Peyer's patch (tissue), 4 donors: ENCODE measurements at regions not wholly inside any gene's neighbourhood (a gene's known extent, or its start where the extent isn't known, plus 50 kb on each side); places are given as distances from the start of the nearest gene placed in this dataset.

Source experiments
- CTCF ChIP-seq, 6 experiments: fragments of 450-650 bp in 4 of 6; fragments of 200-600 bp in 2 of 6; sonication (generic) in 1 of 6; IDR thresholded peaks; one replicate each; pipeline ENCODE4 v1.5.1; 2017 to 2019; ENCODE audit warnings: antibody characterized with exemption in 6 of 6, mild to moderate bottlenecking in 3 of 6, moderate library complexity in 1 of 6
- POLR2A ChIP-seq, 2 donors: fragments of 450-650 bp; IDR thresholded peaks; one replicate each; pipeline ENCODE4 v1.5.1; 2017; ENCODE audit warnings: antibody characterized with exemption in 2 of 2, mild to moderate bottlenecking in 2 of 2, moderate library complexity in 2 of 2

- no peak for TF ChIP-seq CTCF (IDR thresholded peaks at IDR 0.05)
- no peak for TF ChIP-seq POLR2A (IDR thresholded peaks at IDR 0.05)
Measured at GRCh38 chr5:66346869-66347268, 202.8 kb downstream of the SREK1 start.
